Vagina (tissue), 2 donors: ENCODE measurements at regions not wholly inside any gene's neighbourhood (a gene's known extent, or its start where the extent isn't known, plus 50 kb on each side); places are given as distances from the start of the nearest gene placed in this dataset.

ENCODE experiments used
- CTCF ChIP-seq, 3 experiments: fragments of 450-650 bp in 2 of 3; fragments of 200-600 bp in 1 of 3; sonication (generic) in 1 of 3; IDR thresholded peaks; one replicate each; pipeline ENCODE4 v1.5.1; 2017 to 2019; ENCODE audit warnings: antibody characterized with exemption in 3 of 3, mild to moderate bottlenecking in 2 of 3, moderate library complexity in 2 of 3
- POLR2A ChIP-seq, 2 donors: fragments of 450-650 bp; IDR thresholded peaks; one replicate each; pipeline ENCODE4 v1.6.1; 2017; ENCODE audit warnings: antibody characterized with exemption in 2 of 2, mild to moderate bottlenecking in 2 of 2, moderate library complexity in 2 of 2

GRCh38 chr16:25605381-25605780 lies 86.4 kb upstream of the HS3ST4 start:
- no peak for TF ChIP-seq CTCF (IDR thresholded peaks at IDR 0.05)
- TF ChIP-seq POLR2A (IDR thresholded peaks at IDR 0.05), result no peak
